SU-DHL-6 (cell line): ENCODE measurements at regions not wholly inside any gene's neighbourhood (a gene's known extent, or its start where the extent isn't known, plus 50 kb on each side); places are given as distances from the start of the nearest gene placed in this dataset.

ENCODE experiments used
- H2AFZ ChIP-seq: fragments of 200-600 bp; sonication (generic); 2 replicates; pipeline ENCODE4 v1.6.1; 2014; ENCODE audit warnings: low read depth, mild to moderate bottlenecking, moderate library complexity, mixed read lengths, antibody characterized with exemption, low read length; ENCODE audit not compliant: severe bottlenecking
- H3F3A ChIP-seq: fragments of 200-600 bp; shearing (Covaris generic); 2 replicates; pipeline ENCODE4 v1.6.0; 2016; ENCODE audit warnings: antibody characterized with exemption, mild to moderate bottlenecking; ENCODE audit not compliant: insufficient read depth
- H3K27ac ChIP-seq: fragments of 200-600 bp; sonication (generic); 2 replicates; pipeline ENCODE4 v1.5.1; 2016; ENCODE audit warnings: low read depth, mild to moderate bottlenecking, low read length, moderate library complexity, mixed read lengths
- H3K27me3 ChIP-seq: fragments of 200-600 bp; sonication (generic), shearing (Covaris generic); 2 replicates; pipeline ENCODE4 v1.6.0; 2014; ENCODE audit warnings: mild to moderate bottlenecking, low read length
- H3K36me3 ChIP-seq: fragments of 200-600 bp; sonication (generic); 2 replicates; pipeline ENCODE4 v1.6.1; 2014; ENCODE audit warnings: mild to moderate bottlenecking, low read length, mixed read lengths
- H3K4me2 ChIP-seq: fragments of 300-600, 200-600 bp; shearing (Covaris generic), sonication (generic); 2 replicates; pipeline ENCODE4 v1.6.0; 2014; ENCODE audit warnings: low read length, low read depth, mild to moderate bottlenecking; ENCODE audit not compliant: poor library complexity, severe bottlenecking
- H3K4me3 ChIP-seq: fragments of 200-600 bp; sonication (generic); 2 replicates; pipeline ENCODE4 v1.5.1; 2014; ENCODE audit warnings: antibody characterized with exemption, low read length, mild to moderate bottlenecking, mixed read lengths; ENCODE audit not compliant: insufficient read depth, poor library complexity, severe bottlenecking
- H3K79me2 ChIP-seq: fragments of 200-600 bp; sonication (generic); 2 replicates; pipeline ENCODE4 v1.6.1; 2014; ENCODE audit warnings: mild to moderate bottlenecking, low read length, moderate library complexity; ENCODE audit not compliant: insufficient read depth
- H3K9ac ChIP-seq: fragments of 200-600 bp; sonication (generic); 2 replicates; pipeline ENCODE4 v1.7.0; 2014; ENCODE audit warnings: mild to moderate bottlenecking, low read length
- H3K9me2 ChIP-seq: fragments of 200-600 bp; sonication (generic); replicated peaks from 2 replicates; pipeline ENCODE4 v1.6.1; 2014; ENCODE audit warnings: low read length; ENCODE audit not compliant: insufficient read depth
- H3K9me3 ChIP-seq: fragments of 200-600 bp; sonication (generic); 2 replicates; pipeline ENCODE4 v1.6.1; 2014; ENCODE audit warnings: low read length, mixed read lengths; ENCODE audit not compliant: insufficient read depth
- H4K20me1 ChIP-seq: fragments of 200-600 bp; sonication (generic); 2 replicates; pipeline ENCODE4 v1.6.1; 2014; ENCODE audit warnings: low read depth, mild to moderate bottlenecking, antibody characterized with exemption, low read length, moderate library complexity, mixed read lengths
- CTCF ChIP-seq: fragments of 200-600 bp; sonication (generic); IDR thresholded peaks from one replicate; pipeline ENCODE4 v1.5.1; 2017; ENCODE audit warnings: antibody characterized with exemption, mild to moderate bottlenecking, low read length, moderate library complexity; ENCODE audit not compliant: insufficient read depth, poor library complexity, severe bottlenecking
- EZH2phosphoT487 ChIP-seq: fragments of 200-600 bp; sonication (generic), shearing (Covaris generic); conservative IDR thresholded peaks from 2 replicates; pipeline ENCODE4 v1.6.1; 2018; ENCODE audit warnings: mild to moderate bottlenecking, antibody characterized with exemption, low read length, moderate library complexity, mixed read lengths

DNA sequence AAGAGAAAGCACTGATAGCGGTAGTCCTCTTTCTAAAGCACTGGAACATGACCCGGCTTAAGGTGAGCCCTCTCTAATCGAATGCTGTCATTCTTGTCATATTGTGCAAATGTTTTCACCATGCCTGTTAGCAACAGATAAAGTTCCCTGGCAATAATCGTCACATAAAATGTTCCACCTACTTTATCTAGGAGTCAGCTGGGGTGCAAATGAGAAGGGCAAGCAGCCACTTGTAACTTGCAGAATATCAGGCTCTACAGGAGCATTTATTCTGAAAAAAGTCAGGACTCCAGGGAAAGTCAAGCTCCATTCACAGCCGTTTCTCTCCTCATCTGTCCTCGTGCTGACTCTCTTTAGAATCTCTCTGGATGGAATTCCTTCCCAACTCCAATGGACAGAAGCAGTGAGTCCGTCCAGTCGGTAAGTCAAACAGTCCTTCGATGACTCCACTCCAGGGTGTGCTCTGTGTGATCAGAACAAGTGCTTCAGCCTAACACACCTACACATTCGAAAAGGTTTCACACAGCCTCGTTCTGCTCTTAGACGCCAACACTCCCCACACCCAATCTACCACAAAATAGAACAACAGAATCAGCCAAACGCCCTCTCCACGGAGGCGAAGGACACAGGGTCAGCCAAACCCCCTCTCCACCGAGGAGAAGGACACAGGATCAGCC, 101.7 kb upstream of the FRG1 start:
- Histone ChIP-seq H3K4me2 (no peak overlapping the region), H3K27me3 (no peaks in the 10 kb centered on the region), H3K4me3 (no peak overlapping the region), H3K9me3 (no peaks in the 10 kb centered on the region; the same call in 1 of the 2 replicates), H3K79me2 (no peaks in the 10 kb centered on the region), H3K9me2 (no peaks in the 10 kb centered on the region), H3K36me3 (no peaks in the 10 kb centered on the region), H3K9ac (no peak overlapping the region), H4K20me1 (no peaks in the 10 kb centered on the region), H2AFZ (no peak overlapping the region), H3K27ac (no peak overlapping the region), H3F3A (no peaks in the 10 kb centered on the region)
- TF ChIP-seq EZH2phosphoT487 (no peak), CTCF (no peak)

DNA sequence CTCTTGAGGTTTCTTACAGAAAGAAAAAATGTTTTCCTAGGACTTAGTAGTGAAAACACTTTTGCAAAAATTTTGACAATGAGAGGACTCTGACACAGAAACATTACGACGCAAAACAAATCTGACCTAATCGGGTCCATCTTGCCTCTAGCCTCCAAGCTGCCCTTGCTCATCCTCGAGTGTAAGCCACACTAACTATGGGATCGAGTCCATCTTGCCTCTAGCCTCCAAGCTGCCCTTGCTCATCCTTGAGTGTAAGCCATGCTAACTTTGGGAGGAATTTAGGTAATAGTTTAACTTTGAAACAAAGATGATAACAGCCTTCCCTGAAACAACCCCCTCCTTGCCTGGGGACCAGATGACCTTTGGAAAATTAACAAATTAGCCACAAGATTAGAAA, 100.3 kb upstream of the FRG1 start:
- no peaks in the 10 kb centered on the region for H3K79me2 ChIP-seq
- TF ChIP-seq CTCF (no peak), EZH2phosphoT487 (no peak)
- H3K9ac ChIP-seq, result no peak overlapping the region
- H3K4me2 ChIP-seq, result no peak overlapping the region
- H3K27me3 ChIP-seq, result no peaks in the 10 kb centered on the region
- H3F3A ChIP-seq, result no peaks in the 10 kb centered on the region
- H4K20me1 ChIP-seq, result no peaks in the 10 kb centered on the region
- no peaks in the 10 kb centered on the region; the same call in 1 of the 2 replicates for H3K9me3 ChIP-seq
- H3K9me2 ChIP-seq, result no peaks in the 10 kb centered on the region
- H3K27ac ChIP-seq, result no peak overlapping the region
- H3K4me3 ChIP-seq, result no peak overlapping the region
- H3K36me3 ChIP-seq, result no peaks in the 10 kb centered on the region
- H2AFZ ChIP-seq, result no peak overlapping the region

DNA sequence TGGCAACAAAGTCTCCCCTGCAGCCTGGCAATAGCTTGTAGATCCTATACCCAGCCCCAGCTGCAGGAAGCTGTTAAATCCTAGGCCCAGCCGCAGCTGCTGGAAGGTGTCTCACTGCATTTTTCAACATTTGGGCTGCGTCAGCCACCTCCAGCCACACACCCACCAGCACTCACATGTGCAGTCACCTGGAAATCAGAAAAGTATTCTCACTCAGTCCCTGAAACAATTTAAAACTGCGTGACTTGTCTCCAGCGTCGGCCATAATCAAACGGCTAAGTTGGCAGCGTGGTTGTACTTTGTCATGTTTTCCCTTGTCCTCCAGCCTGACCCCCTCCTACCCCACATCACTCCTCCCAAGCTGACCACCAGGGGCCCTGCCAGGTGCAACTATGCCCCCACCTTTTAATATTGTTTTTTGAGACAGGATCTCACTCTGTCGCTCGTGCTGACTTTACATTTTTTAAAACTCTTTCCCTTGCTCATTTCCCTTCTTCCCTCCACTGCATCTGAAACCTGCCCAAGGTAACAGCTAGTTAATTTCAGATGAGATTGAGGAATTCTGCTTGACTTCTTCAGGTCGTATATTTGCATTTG, 97.2 kb upstream of the FRG1 start:
- H3F3A ChIP-seq, result no peaks in the 10 kb centered on the region
- no peak overlapping the region for H3K4me3 ChIP-seq
- H3K4me2 ChIP-seq, result no peak overlapping the region
- no peaks in the 10 kb centered on the region for H3K79me2 ChIP-seq
- no peaks in the 10 kb centered on the region for H3K9me2 ChIP-seq
- H3K36me3 ChIP-seq, result no peaks in the 10 kb centered on the region
- H4K20me1 ChIP-seq, result no peaks in the 10 kb centered on the region
- H3K9me3 ChIP-seq, result peaks cover 6% of the 10 kb centered on the region; the same call in 1 of the 2 replicates
- no peak overlapping the region for H3K9ac ChIP-seq
- no peaks in the 10 kb centered on the region for H3K27me3 ChIP-seq
- H2AFZ ChIP-seq, result no peak overlapping the region
- TF ChIP-seq CTCF (no peak), EZH2phosphoT487 (no peak)
- no peak overlapping the region for H3K27ac ChIP-seq
